HG02798 (cell line): ENCODE measurements at regions not wholly inside any gene's neighbourhood (a gene's known extent, or its start where the extent isn't known, plus 50 kb on each side); places are given as distances from the start of the nearest gene placed in this dataset.
A peak's percentile ranks its signal among the peaks of the same experiment; 100 is the strongest.

ENCODE experiments used
- ATAC-seq: cut with Tn5 transposase; IDR thresholded peaks from one replicate; pipeline ENCODE4 v1.9.1; 2021; ENCODE audit warnings: mild to moderate bottlenecking; ENCODE audit not compliant: unreplicated experiment, poor library complexity

GRCh38 chr10:76667408-76668370, 969.9 kb downstream of the KCNMA1 start:
- ATAC-seq: no peak

DNA sequence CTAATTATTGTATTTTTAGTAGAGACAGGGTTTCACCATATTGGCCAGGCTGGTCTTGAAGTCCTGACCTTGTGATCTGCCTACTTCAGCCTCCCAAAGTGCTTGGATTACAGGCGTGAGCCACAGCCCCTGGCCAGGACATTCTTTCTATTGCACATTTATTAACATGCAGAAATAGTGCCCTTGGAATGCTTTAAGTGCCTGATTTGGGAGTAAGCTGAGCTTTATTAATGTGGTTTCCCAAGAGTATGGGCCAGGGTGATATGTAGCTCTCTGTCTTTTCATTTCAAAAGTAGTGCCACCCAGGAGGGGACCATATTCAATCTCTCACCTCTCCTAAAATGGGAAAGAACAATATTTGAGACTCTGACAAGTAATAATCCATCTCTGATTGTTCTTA, 970.7 kb downstream of the KCNMA1 start:
- no peak for ATAC-seq

DNA sequence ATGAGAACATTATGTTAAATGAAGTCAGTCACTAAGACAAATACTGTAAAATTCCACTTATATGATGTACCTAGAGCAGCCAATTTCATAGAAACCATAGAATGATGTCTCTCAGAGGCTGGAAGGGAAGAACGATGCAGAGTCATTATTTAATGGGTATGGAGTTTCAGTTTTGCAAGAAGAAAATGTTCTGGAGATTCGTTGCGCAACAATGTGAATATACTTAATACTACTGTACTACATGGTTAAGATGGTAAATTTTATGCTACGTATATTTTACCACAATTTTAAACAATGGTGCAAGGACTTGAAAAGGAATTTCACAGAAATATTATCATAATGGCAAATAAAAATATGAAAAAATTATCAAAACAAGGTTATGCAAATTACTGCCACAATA, 972.6 kb downstream of the KCNMA1 start:
- no peak for ATAC-seq

GRCh38 chr10:76657337-76658012, 980.1 kb downstream of the KCNMA1 start:
- no peak for ATAC-seq

DNA sequence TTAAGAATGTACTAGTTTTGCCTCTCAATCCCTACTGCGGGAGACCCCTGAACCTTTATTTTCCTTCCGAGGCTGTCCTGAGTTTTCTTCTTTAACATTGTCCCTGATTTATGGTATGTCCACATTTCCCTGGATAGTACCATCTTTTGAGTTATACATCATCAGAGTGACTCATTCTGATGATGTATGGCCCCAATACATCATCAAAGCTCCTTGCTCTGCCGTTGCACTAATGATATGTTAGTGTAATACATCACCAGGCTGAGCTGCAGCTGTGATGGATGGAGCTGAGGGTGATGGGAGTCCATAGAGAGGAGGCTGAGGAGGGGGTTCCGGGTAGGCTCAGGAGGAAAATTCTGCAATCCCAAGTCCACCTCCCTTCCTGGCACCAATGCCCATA, 986.5 kb downstream of the KCNMA1 start:
- no peak for ATAC-seq

DNA sequence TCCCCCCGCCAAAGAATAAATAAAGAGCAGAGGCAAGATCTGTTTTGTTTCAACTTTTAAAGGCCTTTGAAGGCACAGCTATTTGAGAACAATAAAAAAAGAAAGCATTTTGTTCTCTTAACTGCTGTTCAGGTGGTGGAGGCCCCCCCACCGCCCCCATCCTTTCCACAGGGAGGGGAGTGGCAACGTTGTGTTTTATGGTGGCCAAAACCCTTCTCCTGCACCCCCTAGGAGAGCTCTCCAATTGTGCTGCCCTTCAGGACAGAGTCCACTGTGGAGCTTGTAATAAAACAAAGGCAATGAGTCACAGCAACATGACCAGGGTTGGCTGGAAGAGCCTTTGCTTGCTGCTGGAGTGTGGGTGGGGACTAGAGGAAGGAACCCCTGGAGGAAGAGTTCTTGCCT, 987.9 kb downstream of the KCNMA1 start:
- no peak for ATAC-seq

DNA sequence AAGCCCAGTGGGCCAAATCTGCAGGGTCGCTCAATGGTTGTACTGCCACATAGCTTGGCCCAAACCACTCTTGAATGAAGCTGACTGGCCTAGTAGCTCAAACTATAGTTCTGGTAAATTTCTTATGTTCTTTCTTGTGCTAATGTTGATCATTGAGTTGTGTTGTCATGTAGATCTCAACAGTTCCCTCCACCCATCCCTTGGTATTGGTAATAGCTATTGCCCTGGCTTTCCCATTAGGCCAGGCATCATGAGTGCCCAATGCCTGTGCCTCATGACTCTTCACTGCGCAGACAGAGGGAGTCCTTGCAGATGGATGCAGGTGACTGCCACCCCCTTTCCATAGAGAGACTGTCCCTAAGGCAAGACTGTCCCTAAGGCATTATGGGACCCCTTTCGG, 988.4 kb downstream of the KCNMA1 start:
- no peak for ATAC-seq

GRCh38 chr10:76647301-76647700, 990.3 kb downstream of the KCNMA1 start:
- no peak for ATAC-seq

GRCh38 chr10:76645341-76645740, 992.3 kb downstream of the KCNMA1 start:
- ATAC-seq: no peak

- ATAC-seq: no peak
These were observed 993.1 kb downstream of the KCNMA1 start for GRCh38 chr10:76644476-76644875.

GRCh38 chr10:76643511-76643911, 994.1 kb downstream of the KCNMA1 start:
- ATAC-seq: no peak

DNA sequence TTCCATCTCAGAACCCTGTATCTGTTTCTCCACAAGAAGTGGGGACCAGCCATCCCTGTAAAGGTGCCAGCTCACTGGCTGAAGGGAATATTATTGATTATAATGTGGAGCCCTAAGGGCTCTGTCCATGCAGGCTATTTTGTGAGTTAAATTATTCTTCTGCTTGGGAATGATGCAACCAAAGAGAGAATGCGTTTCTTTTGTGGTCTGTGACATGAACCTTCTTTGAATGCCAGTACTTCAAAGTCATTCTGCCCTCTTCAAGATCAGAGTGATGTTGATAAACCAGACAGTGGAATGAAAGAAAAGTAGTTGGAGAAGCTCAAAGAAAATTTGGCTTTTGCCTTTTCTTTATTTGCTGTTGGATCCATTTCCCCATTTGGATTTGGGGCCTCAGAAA, 995.2 kb downstream of the KCNMA1 start:
- ATAC-seq: no peak

DNA sequence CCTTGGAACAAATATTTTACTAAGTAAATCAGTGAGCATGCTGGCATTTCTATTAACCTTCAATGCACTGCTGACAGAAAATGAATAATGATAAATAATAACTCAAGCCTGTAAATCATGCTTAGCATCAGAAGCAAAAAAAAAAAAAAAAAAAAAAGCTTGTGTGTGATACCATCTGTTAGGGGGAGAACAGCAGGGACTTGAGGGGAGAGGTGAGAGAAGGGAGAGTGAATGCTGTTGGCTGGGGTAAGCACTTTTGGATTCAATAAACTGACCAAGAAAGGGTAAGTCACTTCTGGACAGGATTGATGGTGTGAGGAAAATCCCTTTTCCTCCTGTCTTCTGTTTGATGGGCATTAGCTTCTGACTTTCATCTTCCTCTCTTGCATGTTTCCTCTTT, 996.4 kb downstream of the KCNMA1 start:
- ATAC-seq: no peak

DNA sequence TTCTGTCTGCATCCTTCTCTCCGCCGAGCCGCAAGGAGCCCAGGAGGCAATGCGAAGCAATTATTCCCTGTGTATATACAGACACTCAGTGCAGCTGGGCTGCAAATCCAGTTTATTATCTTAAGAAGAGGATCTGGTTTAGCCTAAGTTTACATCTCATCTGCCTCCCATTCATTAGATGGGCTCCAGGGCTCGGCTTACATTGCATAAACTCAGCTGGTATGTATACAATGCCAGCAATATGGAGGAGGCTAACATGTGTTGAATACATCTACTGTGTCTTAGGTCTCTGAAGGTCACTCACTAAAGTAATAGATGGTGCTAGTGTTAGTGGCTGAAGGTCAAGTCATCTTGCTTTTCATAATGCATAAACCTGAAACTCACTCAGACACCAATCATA, 996.8 kb downstream of the KCNMA1 start:
- no peak for ATAC-seq

- no peak for ATAC-seq
These were observed 1004.9 kb downstream of the KCNMA1 start for GRCh38 chr10:76632767-76633051.

GRCh38 chr10:76631884-76632766, 1005.5 kb downstream of the KCNMA1 start:
- no peak for ATAC-seq

- no peak for ATAC-seq
These were observed 1006.5 kb downstream of the KCNMA1 start for GRCh38 chr10:76631036-76631670.

GRCh38 chr10:76628801-76629200, 1008.8 kb downstream of the KCNMA1 start:
- no peak for ATAC-seq

DNA sequence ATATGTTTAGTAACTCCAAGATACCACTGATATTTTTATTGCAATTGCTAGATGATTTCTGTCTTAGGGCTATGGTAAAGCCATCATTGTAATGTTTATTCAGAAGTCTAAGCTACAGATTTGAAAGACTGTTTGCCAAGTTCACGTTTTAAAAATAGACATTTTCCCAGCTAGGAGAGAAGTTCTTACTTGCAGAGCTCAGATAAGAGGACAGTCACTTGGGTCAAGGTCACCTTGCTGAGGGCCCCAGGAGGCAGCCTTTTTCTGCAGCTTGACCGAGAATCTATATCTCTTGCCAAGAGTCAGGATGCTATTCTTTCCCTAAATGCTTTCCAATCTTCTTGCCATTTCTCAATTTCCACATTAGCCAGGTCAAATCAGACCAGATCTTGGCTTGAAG, 1011.2 kb downstream of the KCNMA1 start:
- ATAC-seq: no peak

GRCh38 chr10:76624470-76624869, 1013.1 kb downstream of the KCNMA1 start:
- peak; percentile 81 for ATAC-seq
